ENCODE measurements at regions not wholly inside any gene's neighbourhood (a gene's known extent, or its start where the extent isn't known, plus 50 kb on each side); places are given as distances from the start of the nearest gene placed in this dataset.

GRCh38 chr3:182384221-182384620, 409.1 kb upstream of the ATP11B start:
- DNase-seq (ENCODE audit: low spot score) = no peak
- Histone ChIP-seq H3K4me3 (no peak overlapping the region), H3K9me3 (no peaks in the 10 kb centered on the region), H3K27me3 (replicated peaks; ENCODE audit: insufficient read depth) (no peaks in the 10 kb centered on the region), H3K4me1 (ENCODE audit: control insufficient read depth in 1 of 2, low read depth in 2 of 2) (no peaks in the 10 kb centered on the region), H3K36me3 (no peaks in the 10 kb centered on the region), H3K27ac (no peak overlapping the region)
- no peak for ATAC-seq (ENCODE audit: insufficient number of reproducible peaks, low FRiP score, low read depth)
- no peak for TF ChIP-seq CTCF (IDR thresholded peaks at IDR 0.05)

- H3K4me3 ChIP-seq = no peak overlapping the region
- no peaks in the 10 kb centered on the region for H3K4me1 ChIP-seq (ENCODE audit: control insufficient read depth in 1 of 2, low read depth in 2 of 2)
- DNase-seq (ENCODE audit: low spot score) (no peak), ATAC-seq (ENCODE audit: insufficient number of reproducible peaks, low FRiP score, low read depth) (no peak)
- H3K36me3 ChIP-seq = no peaks in the 10 kb centered on the region
- no peak overlapping the region for H3K27ac ChIP-seq
- H3K27me3 ChIP-seq (replicated peaks; ENCODE audit: insufficient read depth) = no peaks in the 10 kb centered on the region
- TF ChIP-seq CTCF (IDR thresholded peaks at IDR 0.05) = no peak
- H3K9me3 ChIP-seq = no peaks in the 10 kb centered on the region
Measured at GRCh38 chr3:182385356-182385755, 407.9 kb upstream of the ATP11B start.

GRCh38 chr3:182388506-182388905, 404.8 kb upstream of the ATP11B start:
- H3K27me3 ChIP-seq (replicated peaks; ENCODE audit: insufficient read depth) = no peaks in the 10 kb centered on the region
- DNase-seq (ENCODE audit: low spot score) = no peak
- ATAC-seq (ENCODE audit: insufficient number of reproducible peaks, low FRiP score, low read depth) = no peak
- no peaks in the 10 kb centered on the region for H3K36me3 ChIP-seq
- no peaks in the 10 kb centered on the region for H3K4me1 ChIP-seq (ENCODE audit: control insufficient read depth in 1 of 2, low read depth in 2 of 2)
- H3K9me3 ChIP-seq = no peaks in the 10 kb centered on the region
- no peak overlapping the region for H3K27ac ChIP-seq
- no peak for TF ChIP-seq CTCF (IDR thresholded peaks at IDR 0.05)
- no peak overlapping the region for H3K4me3 ChIP-seq

GRCh38 chr3:182389071-182389815, 404.1 kb upstream of the ATP11B start:
- no peak for ATAC-seq (ENCODE audit: insufficient number of reproducible peaks, low FRiP score, low read depth)

GRCh38 chr3:182390421-182390820, 402.9 kb upstream of the ATP11B start:
- H3K9me3 ChIP-seq = no peaks in the 10 kb centered on the region
- no peaks in the 10 kb centered on the region for H3K27me3 ChIP-seq (replicated peaks; ENCODE audit: insufficient read depth)
- H3K4me3 ChIP-seq = no peak overlapping the region
- no peak for TF ChIP-seq CTCF (IDR thresholded peaks at IDR 0.05)
- H3K4me1 ChIP-seq (ENCODE audit: control insufficient read depth in 1 of 2, low read depth in 2 of 2) = no peaks in the 10 kb centered on the region
- no peaks in the 10 kb centered on the region for H3K36me3 ChIP-seq
- H3K27ac ChIP-seq = no peak overlapping the region
- ATAC-seq (ENCODE audit: insufficient number of reproducible peaks, low FRiP score, low read depth) (no peak), DNase-seq (ENCODE audit: low spot score) (no peak)

More at GRCh38 chr3:182389071-182389815, 404.1 kb upstream of the ATP11B start:
- no peaks in the 10 kb centered on the region for H3K4me1 ChIP-seq (ENCODE audit: control insufficient read depth in 1 of 2, low read depth in 2 of 2)
- H3K4me3 ChIP-seq = no peak overlapping the region
- no peak overlapping the region for H3K27ac ChIP-seq
- no peaks in the 10 kb centered on the region for H3K9me3 ChIP-seq
- no peaks in the 10 kb centered on the region for H3K36me3 ChIP-seq
- TF ChIP-seq CTCF (IDR thresholded peaks at IDR 0.05) = no peak
- no peaks in the 10 kb centered on the region for H3K27me3 ChIP-seq (replicated peaks; ENCODE audit: insufficient read depth)
- DNase-seq (ENCODE audit: low spot score) = no peak
